ENCODE measurements at regions not wholly inside any gene's neighbourhood (a gene's known extent, or its start where the extent isn't known, plus 50 kb on each side); places are given as distances from the start of the nearest gene placed in this dataset.

DNA sequence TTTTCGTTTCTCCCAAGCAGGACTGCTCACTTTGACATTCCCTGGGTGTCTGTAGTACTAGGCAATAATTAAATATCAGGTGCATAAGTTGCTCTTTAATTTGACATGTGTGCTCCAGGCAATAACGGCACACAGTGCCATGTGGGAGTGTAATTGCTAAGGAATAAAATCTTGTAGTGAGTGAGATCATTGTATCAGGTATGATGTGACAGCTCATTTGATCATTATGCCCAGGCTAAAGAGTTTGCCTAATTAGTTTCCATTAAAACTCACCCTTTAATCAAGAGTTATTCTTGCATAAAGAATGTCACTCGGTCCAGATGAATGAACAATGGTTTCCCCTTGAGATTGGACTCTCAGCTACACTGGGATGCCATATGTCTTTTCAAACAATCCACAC lies 220.0 kb downstream of the INSC start:
- POLR2A ChIA-PET = no interaction called here
- Histone ChIP-seq H3K79me2 (ENCODE audit: control insufficient read depth, insufficient read depth, low read length) (no peaks in the 10 kb centered on the region), H3K9ac (ENCODE audit: insufficient read depth in 1 of 2, low read depth in 2 of 2, low read length in 2 of 2) (no peak overlapping the region), H3K27ac (ENCODE audit: extremely low read depth, low read depth, low read length) (no peak overlapping the region), H3K4me3 (no peak overlapping the region), H3K4me1 (replicated peaks in 1 of 2; ENCODE audit: control insufficient read depth in 2 of 2, insufficient read depth in 2 of 2, low read length in 2 of 2) (no peaks in the 10 kb centered on the region), H3K9me3 (replicated peaks; ENCODE audit: control insufficient read depth, insufficient read depth, low read depth, low read length) (no peaks in the 10 kb centered on the region), H3K27me3 (ENCODE audit: control insufficient read depth in 2 of 2, insufficient read depth in 2 of 2, low read length in 2 of 2) (no peaks in the 10 kb centered on the region), H3K36me3 (ENCODE audit: control insufficient read depth, insufficient read depth, low read length) (no peaks in the 10 kb centered on the region), H3K4me2 (ENCODE audit: insufficient read depth, low read length) (no peak overlapping the region), H3K9me1 (ENCODE audit: control insufficient read depth, insufficient read depth, low read length) (no peaks in the 10 kb centered on the region), H4K20me1 (replicated peaks; ENCODE audit: control insufficient read depth, insufficient read depth, low read length) (no peaks in the 10 kb centered on the region; the same call in 1 of the 2 replicates), H2AFZ (ENCODE audit: low read depth, low read length) (no peak overlapping the region)
- in situ Hi-C loops (cut with MboI) = no loop called here
- FAIRE-seq = no peak
- WGBS (ENCODE audit: insufficient coverage, low coverage, missing lambda C conversion rate) = 0% methylated on average over 3 of the region's 3 CpGs
- no peak for TF ChIP-seq NR2C1 (IDR thresholded peaks at IDR 0.05)
- no peak for TF ChIP-seq NR2C1 (tag; IDR thresholded peaks at IDR 0.05)
- TF ChIP-seq, protein P1, sequence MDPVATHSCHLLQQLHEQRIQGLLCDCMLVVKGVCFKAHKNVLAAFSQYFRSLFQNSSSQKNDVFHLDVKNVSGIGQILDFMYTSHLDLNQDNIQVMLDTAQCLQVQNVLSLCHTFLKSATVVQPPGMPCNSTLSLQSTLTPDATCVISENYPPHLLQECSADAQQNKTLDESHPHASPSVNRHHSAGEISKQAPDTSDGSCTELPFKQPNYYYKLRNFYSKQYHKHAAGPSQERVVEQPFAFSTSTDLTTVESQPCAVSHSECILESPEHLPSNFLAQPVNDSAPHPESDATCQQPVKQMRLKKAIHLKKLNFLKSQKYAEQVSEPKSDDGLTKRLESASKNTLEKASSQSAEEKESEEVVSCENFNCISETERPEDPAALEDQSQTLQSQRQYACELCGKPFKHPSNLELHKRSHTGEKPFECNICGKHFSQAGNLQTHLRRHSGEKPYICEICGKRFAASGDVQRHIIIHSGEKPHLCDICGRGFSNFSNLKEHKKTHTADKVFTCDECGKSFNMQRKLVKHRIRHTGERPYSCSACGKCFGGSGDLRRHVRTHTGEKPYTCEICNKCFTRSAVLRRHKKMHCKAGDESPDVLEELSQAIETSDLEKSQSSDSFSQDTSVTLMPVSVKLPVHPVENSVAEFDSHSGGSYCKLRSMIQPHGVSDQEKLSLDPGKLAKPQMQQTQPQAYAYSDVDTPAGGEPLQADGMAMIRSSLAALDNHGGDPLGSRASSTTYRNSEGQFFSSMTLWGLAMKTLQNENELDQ (CRISPR knock-in tag; IDR thresholded peaks at IDR 0.05; ENCODE audit: borderline replicate concordance) = no peak
- no peak for TF ChIP-seq USF2 (CRISPR knock-in tag; IDR thresholded peaks at IDR 0.05)
- TF ChIP-seq, protein P2, sequence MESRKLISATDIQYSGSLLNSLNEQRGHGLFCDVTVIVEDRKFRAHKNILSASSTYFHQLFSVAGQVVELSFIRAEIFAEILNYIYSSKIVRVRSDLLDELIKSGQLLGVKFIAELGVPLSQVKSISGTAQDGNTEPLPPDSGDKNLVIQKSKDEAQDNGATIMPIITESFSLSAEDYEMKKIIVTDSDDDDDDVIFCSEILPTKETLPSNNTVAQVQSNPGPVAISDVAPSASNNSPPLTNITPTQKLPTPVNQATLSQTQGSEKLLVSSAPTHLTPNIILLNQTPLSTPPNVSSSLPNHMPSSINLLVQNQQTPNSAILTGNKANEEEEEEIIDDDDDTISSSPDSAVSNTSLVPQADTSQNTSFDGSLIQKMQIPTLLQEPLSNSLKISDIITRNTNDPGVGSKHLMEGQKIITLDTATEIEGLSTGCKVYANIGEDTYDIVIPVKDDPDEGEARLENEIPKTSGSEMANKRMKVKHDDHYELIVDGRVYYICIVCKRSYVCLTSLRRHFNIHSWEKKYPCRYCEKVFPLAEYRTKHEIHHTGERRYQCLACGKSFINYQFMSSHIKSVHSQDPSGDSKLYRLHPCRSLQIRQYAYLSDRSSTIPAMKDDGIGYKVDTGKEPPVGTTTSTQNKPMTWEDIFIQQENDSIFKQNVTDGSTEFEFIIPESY (CRISPR knock-in tag; IDR thresholded peaks at IDR 0.05) = no peak
- no peak for TF ChIP-seq NR4A1 (CRISPR knock-in tag; IDR thresholded peaks at IDR 0.05)
- no peak for TF ChIP-seq NR4A1 (tag; IDR thresholded peaks at IDR 0.05)
- no peak for TF ChIP-seq ZNF699 (CRISPR knock-in tag; IDR thresholded peaks at IDR 0.05; ENCODE audit: insufficient replicate concordance)
- TF ChIP-seq NCOA4 (IDR thresholded peaks at IDR 0.05; ENCODE audit: partially characterized antibody) = no peak
- TF ChIP-seq DEAF1 (CRISPR knock-in tag; IDR thresholded peaks at IDR 0.05) = no peak
- TF ChIP-seq, protein P3, sequence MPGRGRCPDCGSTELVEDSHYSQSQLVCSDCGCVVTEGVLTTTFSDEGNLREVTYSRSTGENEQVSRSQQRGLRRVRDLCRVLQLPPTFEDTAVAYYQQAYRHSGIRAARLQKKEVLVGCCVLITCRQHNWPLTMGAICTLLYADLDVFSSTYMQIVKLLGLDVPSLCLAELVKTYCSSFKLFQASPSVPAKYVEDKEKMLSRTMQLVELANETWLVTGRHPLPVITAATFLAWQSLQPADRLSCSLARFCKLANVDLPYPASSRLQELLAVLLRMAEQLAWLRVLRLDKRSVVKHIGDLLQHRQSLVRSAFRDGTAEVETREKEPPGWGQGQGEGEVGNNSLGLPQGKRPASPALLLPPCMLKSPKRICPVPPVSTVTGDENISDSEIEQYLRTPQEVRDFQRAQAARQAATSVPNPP (IDR thresholded peaks at IDR 0.05; ENCODE audit: borderline replicate concordance, insufficient read depth, insufficient read length) = no peak
- TF ChIP-seq SRSF3 (IDR thresholded peaks at IDR 0.05; ENCODE audit: insufficient read depth, low read length) = no peak
- TF ChIP-seq POLR2B (IDR thresholded peaks at IDR 0.05; ENCODE audit: low read depth, partially characterized antibody) = no peak
- TF ChIP-seq EHMT2 (IDR thresholded peaks at IDR 0.05) = no peak
- TF ChIP-seq KHSRP (IDR thresholded peaks at IDR 0.05) = no peak
- no peak for TF ChIP-seq ZNF212 (CRISPR knock-in tag; IDR thresholded peaks at IDR 0.05)
- no peak for TF ChIP-seq BCOR (IDR thresholded peaks at IDR 0.05)
- BruUV-seq (replicated peaks) = no TSS peak
- no peak for ATAC-seq
- intact Hi-C loops (cut with micrococcal nuclease) = no loop called here
- CTCF ChIA-PET (ENCODE audit: low intra/inter-chr PET ratio) = no interaction called here
- DNase-seq (ENCODE audit: extremely low read depth in 1 of 4, low spot score in 3 of 4) = no peak
